ENCODE measurements at regions not wholly inside any gene's neighbourhood (a gene's known extent, or its start where the extent isn't known, plus 50 kb on each side); places are given as distances from the start of the nearest gene placed in this dataset.
A peak's percentile ranks its signal among the peaks of the same experiment; 100 is the strongest.

GRCh38 chr1:184218458-184219075, 167.0 kb downstream of the TSEN15 start:
- intact Hi-C loops (cut with DNase I; ENCODE audit: low total_unique reads) = no loop called here
- no peaks in the 10 kb centered on the region for H3K27me3 ChIP-seq
- H3K27ac ChIP-seq = no peak overlapping the region
- H3K4me3 ChIP-seq = no peak overlapping the region
- H3K4me1 ChIP-seq = no peaks in the 10 kb centered on the region
- TF ChIP-seq POLR2A (IDR thresholded peaks at IDR 0.05) (no peak), CTCF (IDR thresholded peaks at IDR 0.05) (no peak)
- no peak for DNase-seq
- H3K36me3 ChIP-seq (ENCODE audit: low read depth, missing control alignments) = no peaks in the 10 kb centered on the region
- no peaks in the 10 kb centered on the region for H3K9me3 ChIP-seq
- WGBS, 2 donors = 71% methylated on average over 5 of the region's 5 CpGs

- 48 to 81% methylated on average over 3 of the region's 3 CpGs for WGBS, 2 donors
- H3K36me3 ChIP-seq (ENCODE audit: low read depth, missing control alignments) = no peaks in the 10 kb centered on the region
- H3K9me3 ChIP-seq = no peaks in the 10 kb centered on the region
- TF ChIP-seq CTCF (IDR thresholded peaks at IDR 0.05) (no peak), POLR2A (IDR thresholded peaks at IDR 0.05) (no peak)
- no peak overlapping the region for H3K4me3 ChIP-seq
- no peak overlapping the region for H3K27ac ChIP-seq
- no peaks in the 10 kb centered on the region for H3K4me1 ChIP-seq
- DNase-seq = no peak
- no peaks in the 10 kb centered on the region for H3K27me3 ChIP-seq
- intact Hi-C loops (cut with DNase I; ENCODE audit: low total_unique reads) = no loop called here
Observed at GRCh38 chr1:184219414-184219813, 167.4 kb upstream of the C1orf21 start.

- TF ChIP-seq CTCF (IDR thresholded peaks at IDR 0.05) = no peak
- TF ChIP-seq POLR2A (IDR thresholded peaks at IDR 0.05) = no peak
- Histone ChIP-seq H3K4me1 (no peaks in the 10 kb centered on the region), H3K9me3 (no peaks in the 10 kb centered on the region), H3K36me3 (ENCODE audit: low read depth, missing control alignments) (no peaks in the 10 kb centered on the region), H3K27ac (no peak overlapping the region), H3K27me3 (no peaks in the 10 kb centered on the region), H3K4me3 (no peak overlapping the region)
- intact Hi-C loops (cut with DNase I; ENCODE audit: low total_unique reads) = loop anchor here (10.0 kb wide), 1 partner anchor 145 kb away; no protein-coding TSS in a partner anchor
- DNase-seq = no peak
- WGBS, 2 donors = 92 to 96% methylated on average over 8 of the region's 8 CpGs
Observed at GRCh38 chr1:184219883-184220282, 166.9 kb upstream of the C1orf21 start.

- Histone ChIP-seq H3K27ac (no peak overlapping the region), H3K9me3 (no peaks in the 10 kb centered on the region), H3K27me3 (no peaks in the 10 kb centered on the region), H3K36me3 (ENCODE audit: low read depth, missing control alignments) (no peaks in the 10 kb centered on the region), H3K4me3 (no peak overlapping the region), H3K4me1 (no peaks in the 10 kb centered on the region)
- 77 to 93% methylated on average over 2 of the region's 2 CpGs for WGBS, 2 donors
- intact Hi-C loops (cut with DNase I; ENCODE audit: low total_unique reads) = loop anchor here (10.0 kb wide), 1 partner anchor 146 kb away; no protein-coding TSS in a partner anchor
- no peak for TF ChIP-seq CTCF (IDR thresholded peaks at IDR 0.05)
- TF ChIP-seq POLR2A (IDR thresholded peaks at IDR 0.05) = no peak
- DNase-seq = no peak
Observed at GRCh38 chr1:184221087-184221486, 165.7 kb upstream of the C1orf21 start.

GRCh38 chr1:184222652-184223052, 164.2 kb upstream of the C1orf21 start:
- no peaks in the 10 kb centered on the region for H3K27me3 ChIP-seq
- no peaks in the 10 kb centered on the region for H3K36me3 ChIP-seq (ENCODE audit: low read depth, missing control alignments)
- H3K4me3 ChIP-seq = no peak overlapping the region
- TF ChIP-seq CTCF (IDR thresholded peaks at IDR 0.05) (peak; percentile 88 to 94 (median 94)), POLR2A (IDR thresholded peaks at IDR 0.05) (no peak)
- H3K9me3 ChIP-seq = no peaks in the 10 kb centered on the region
- no peak overlapping the region for H3K27ac ChIP-seq
- intact Hi-C loops (cut with DNase I; ENCODE audit: low total_unique reads) = loop anchor here (10.0 kb wide), 1 partner anchor 148 kb away; no protein-coding TSS in a partner anchor
- peak; percentile 49 for DNase-seq
- WGBS, 2 donors = 24 to 28% methylated on average over 9 of the region's 9 CpGs
- no peaks in the 10 kb centered on the region for H3K4me1 ChIP-seq

Measured in testis (tissue), 2 donors.